HG03066 (cell line): ENCODE measurements at regions not wholly inside any gene's neighbourhood (a gene's known extent, or its start where the extent isn't known, plus 50 kb on each side); places are given as distances from the start of the nearest gene placed in this dataset.
"Not testable (repeated sequence)": the region's sequence is repeated elsewhere in the genome, so short reads cannot be mapped to it uniquely, and the experiment has no call there.

Experiments
- ATAC-seq: cut with Tn5 transposase; IDR thresholded peaks from one replicate; pipeline ENCODE4 v1.9.1; 2021; ENCODE audit warnings: low read depth; ENCODE audit not compliant: unreplicated experiment

DNA sequence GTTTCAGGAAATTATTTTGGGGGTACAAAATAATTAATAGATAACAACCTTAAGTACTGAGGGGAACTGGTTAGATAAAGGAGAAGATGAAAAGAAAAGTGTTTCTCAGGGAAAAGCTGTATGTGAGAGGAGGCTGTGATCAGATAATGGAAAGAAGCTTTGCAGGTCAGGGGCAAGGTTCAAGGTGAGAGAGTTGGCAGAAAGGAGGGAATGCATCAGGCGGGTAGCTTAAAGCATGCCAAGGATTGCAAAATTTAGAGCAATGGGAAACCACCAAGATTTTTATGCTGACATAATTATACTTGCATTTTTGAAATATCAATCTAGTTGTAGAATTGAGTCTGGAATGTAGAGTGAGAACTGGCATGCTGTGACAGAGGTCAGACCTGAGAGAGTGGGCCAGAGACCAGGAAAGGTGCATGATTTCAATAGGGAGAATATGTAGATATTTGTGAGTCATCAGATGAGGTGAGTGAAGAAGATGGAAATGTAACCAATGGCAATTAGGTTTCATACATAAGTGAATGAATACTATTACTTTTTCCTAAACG, 508.7 kb downstream of the TRIML1 start:
- no peak for ATAC-seq

DNA sequence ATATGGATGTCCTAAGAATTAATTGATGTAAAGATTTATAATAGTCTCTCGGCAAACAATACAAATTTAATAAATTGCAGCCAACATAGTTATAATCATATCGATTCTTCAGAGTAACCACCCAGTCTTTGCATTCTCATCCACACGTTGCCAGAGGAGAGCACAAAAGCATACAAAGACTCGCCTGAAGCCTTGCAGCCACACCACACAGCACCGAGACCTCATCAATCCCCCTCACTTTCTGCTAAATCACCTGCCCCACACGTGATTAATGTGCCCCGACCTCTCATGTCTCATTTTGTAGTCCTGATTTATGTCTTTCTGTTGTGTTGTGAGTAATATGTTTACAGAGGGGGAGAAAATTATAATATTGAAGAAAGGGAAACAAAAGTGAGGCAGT, 510.4 kb downstream of the TRIML1 start:
- ATAC-seq: no peak

GRCh38 chr4:188650516-188650915, 511.3 kb downstream of the TRIML1 start:
- ATAC-seq: no peak

GRCh38 chr4:188657365-188657764, 518.1 kb downstream of the TRIML1 start:
- ATAC-seq: no peak

DNA sequence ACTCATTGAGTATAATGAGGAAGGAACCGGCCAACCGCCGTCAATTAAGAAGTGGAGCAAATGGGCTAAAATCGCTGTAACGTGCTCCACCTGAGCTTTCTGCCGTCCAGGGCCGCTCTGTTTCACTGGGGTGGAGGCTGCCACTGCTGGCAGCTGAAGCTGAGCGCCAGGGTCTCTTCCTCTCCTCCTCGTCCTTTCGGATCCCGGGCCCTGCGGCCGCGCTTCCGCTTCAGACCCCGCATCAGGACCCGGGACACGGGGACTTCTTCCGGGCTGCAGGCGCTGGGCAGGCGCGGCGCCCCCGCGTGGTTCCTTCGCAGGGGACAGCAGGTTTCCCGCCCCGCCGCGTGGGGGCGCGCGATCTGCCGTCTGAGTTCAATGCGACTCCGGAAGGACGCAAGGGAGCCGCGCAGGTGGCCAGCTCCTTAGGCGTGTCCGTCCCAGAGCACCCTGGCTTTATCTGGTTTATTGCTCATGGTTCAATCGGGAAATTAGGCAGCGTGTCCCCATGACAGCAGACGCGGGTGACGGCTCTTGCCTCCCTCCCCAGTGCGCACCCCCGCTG, 519.8 kb downstream of the TRIML1 start:
- no peak for ATAC-seq

DNA sequence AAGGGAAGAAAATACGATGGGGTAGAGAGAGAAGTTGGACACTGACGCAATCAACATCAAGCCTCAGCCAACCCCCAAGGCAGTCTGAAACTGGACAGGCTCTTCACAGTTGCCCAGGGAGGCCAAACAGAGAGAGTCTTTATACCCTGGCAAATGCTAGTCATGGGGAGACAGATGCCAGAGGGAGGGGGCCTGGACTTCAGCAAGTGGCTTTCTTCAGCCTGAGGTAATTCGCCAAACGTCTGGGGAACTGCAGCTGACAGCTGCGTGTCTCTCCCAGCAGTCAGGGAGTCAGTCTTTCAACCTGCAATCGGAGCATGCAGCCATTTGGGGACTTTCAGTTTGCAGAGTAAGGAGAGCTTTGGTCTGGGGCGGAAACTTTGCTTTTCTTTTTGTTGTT, 521.6 kb downstream of the TRIML1 start:
- ATAC-seq: no peak

DNA sequence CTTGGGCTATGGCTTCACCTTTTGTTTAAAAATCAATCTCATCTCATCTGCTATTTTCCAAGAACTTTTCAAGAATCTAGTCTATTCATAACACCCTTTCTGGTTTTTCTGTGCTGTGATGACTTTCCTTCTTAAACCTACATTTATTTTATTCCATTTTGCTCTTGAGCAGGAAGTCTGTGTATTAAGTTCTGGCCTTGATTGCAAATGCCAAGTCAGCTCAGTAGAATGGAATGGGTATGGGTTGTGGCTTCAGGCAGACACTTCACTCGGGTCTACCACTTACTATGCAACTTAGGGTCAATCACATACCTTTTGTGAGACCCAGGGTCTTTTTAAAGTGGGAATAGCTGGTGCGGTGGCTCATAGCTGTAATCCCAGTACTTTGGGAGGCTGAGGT, 522.3 kb downstream of the TRIML1 start:
- ATAC-seq: no peak

DNA sequence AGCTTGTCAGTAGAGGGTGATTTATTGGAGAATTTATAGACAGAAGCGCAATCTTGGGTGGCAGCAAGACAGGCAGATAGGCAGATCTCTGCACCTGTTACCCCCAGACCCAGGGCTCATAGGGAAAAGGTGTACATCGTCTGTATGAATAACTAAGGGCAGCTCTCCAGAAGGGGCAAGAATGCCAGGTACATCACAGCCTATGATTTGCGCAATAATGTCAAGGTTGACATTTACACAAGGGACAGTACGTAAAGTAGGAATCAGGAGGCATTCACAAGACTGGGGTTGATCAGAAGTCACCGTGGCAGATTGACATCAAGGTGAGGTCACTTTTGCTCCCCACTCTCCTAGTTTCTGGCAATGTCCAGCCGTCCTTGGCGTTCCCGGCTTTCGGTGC, 524.1 kb downstream of the TRIML1 start:
- ATAC-seq: no peak

- ATAC-seq: no peak
Observed at GRCh38 chr4:188665491-188666457, 526.5 kb downstream of the TRIML1 start.

- ATAC-seq: not testable (repeated sequence)
Observed at GRCh38 chr4:188678691-188679090, 539.5 kb downstream of the TRIML1 start.

DNA sequence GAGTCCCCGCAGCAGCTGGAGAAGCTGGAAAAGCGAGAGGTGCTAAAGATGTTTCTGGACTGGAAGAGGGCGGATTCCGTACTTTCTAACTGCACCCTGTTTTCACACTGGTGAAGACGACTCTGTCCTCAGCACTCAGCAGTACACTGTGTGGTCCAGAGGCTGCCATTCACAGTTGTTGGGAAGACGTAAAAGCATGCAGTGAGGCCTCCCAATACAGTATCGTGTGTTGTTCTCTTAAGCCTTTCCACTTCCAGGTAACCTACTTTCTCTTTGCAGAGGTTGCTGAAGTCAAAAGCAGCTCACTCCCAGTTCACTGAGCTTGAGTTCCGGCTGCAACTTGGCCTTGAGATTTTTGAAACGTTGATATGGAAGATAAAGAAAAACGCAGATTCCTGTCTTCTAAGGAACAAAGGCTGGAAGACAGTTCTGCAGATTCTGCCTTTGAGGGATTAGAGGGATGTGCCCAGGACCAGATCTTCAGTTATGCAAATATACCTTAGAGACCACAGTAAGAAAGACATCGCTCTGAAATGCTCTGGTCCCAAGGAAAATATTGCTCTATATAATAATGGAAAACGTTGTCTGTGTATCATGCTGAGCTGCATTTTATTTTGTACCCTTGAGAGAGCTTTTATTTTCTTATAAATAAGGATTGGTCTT, 540.9 kb downstream of the TRIML1 start:
- no peak for ATAC-seq

DNA sequence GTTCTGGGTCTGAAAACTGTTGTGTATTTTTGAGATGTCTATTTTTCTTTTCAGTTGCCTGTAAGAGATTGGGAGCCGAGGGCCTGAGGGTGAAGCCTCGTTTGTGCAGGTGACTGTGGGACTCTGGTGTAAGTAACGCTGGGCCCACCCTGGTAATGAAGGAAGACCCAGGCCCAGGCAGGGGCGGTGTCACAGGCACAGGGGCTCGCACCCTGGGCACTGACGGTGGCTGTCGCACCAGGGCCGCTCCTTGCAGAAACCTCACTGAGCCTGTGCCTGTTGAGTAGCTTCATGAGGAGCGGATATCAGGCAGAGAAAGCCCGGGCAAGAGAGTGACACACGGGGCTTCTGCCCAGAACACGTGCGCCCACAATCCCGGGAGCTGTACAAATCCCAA, 541.4 kb downstream of the TRIML1 start:
- ATAC-seq: no peak

GRCh38 chr4:188682321-188682720, 543.1 kb downstream of the TRIML1 start:
- ATAC-seq: no peak

GRCh38 chr4:188683571-188683970, 544.3 kb downstream of the TRIML1 start:
- ATAC-seq: no peak

GRCh38 chr4:188688956-188689355, 549.7 kb downstream of the TRIML1 start:
- no peak for ATAC-seq

- ATAC-seq: no peak
Observed at GRCh38 chr4:188691811-188692210, 552.6 kb downstream of the TRIML1 start.

DNA sequence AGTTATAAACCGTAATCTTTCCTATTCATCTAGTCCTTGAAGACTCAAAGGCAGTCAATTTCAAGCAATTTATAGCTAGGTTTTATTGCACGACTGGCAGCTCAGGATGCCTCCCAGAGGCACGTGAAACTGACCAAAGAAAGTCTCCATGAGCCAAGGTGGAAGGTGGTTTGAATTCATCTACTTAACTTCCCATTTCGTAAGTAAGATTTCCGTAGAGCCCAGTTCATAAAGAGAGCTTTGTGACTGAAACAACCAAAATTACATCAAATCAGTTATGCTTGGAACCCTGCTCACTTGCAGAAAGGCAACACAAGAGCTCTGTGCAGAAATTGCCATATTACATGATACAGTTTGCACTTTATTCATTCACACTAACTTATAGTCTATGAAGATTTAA, 556.0 kb downstream of the TRIML1 start:
- ATAC-seq: no peak

DNA sequence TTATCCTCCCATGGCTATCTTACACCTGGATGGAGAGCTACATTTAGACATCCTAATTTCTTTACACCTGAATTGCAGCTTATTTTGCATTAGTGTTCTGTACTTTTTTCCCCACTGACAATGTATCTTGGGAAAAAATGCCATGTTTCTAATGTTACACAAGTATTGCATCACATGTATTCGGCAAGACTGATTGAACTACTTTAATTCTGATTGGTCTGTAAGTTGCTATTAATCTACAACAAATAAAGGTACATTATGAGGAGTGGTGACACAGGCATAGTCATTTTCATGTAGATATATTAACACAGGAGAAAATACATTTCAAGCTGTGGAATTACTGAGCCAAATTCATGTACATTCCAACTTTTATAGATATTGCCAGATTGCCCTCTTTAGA, 558.0 kb downstream of the TRIML1 start:
- no peak for ATAC-seq

DNA sequence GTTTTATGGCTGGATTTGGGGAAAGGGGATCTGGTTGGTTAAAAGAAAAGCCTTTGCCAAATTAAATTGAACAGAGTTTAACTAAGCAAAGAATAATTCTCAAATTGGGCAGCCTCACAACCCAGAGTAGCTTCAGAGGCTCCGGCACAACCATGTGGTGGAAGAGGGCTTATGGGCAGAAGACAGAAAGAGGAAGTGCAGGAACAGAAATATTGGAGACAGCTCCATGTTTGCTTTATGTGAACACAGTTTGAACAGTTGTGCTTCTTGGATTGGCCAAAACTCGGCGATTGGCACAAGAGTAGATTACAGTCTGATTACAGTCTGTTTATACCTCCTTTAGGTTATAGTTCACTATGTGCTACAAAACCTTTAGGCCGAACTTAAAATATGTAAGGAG, 562.7 kb downstream of the TRIML1 start:
- ATAC-seq: no peak

DNA sequence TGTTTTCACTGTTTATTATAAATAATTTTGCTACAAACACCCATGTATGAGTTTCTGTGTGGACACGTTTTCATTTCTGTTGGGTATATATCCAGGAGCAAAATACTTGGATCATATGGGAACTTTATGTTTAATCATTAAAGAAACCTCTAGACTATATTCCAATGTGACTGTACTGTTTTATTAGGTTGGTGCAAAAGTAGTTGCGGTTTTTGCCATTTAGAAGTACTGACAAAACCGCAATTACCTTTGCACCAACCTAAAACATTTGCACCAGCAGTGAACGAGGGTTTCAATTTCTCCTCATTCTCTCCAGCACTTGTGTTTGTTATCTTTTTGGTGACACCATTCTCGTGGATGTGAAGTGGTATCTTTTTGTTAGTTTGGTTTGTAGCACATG, 565.0 kb downstream of the TRIML1 start:
- no peak for ATAC-seq

DNA sequence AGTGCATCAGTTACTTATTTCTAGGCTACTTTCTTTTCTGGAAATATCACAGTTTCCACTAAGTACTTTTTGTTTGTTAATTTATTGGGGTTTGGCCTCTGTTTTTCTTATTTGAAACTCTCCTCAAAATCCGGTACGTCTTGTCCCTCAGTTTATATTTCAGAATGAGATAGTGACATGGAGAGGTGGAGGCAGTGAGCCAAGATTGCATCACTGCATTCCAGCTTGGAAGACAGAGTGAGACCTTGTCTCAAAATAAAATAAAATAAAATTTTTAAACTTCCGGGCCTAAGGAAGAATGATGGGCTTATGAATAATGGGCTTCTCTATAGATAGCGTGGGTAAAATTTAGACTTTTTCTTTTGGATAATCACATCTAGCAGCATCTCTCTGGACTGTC, 567.8 kb downstream of the TRIML1 start:
- no peak for ATAC-seq
